NCI-H2029 treated with DMSO at 0.1 percent for 48 hours (cell line): ENCODE measurements at regions not wholly inside any gene's neighbourhood (a gene's known extent, or its start where the extent isn't known, plus 50 kb on each side); places are given as distances from the start of the nearest gene placed in this dataset.

Experiments
- DNase-seq: peaks from one replicate; lab custom pipeline; 2025; lab: John Stamatoyannopoulos, UW

DNA sequence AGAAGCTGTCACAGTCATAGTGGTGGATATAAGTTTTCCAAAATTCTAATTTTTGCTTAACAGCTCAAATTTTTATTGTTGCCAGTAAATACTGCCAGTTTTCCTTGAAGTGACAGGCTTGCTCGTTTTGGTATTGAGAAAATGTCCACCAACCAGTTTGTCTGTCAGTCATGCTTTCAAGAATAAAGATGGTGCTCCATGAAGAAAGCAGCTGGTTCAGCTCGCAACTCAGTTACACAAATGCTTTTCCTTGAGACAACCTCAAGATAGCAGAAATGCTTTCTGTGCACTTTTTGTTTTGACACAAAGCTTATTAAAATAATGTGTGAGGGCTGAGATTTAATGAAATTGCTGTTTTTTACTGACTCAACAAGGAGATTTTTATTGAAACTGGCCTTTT, 135.7 kb downstream of the LRRC70 start:
- no peak for DNase-seq

DNA sequence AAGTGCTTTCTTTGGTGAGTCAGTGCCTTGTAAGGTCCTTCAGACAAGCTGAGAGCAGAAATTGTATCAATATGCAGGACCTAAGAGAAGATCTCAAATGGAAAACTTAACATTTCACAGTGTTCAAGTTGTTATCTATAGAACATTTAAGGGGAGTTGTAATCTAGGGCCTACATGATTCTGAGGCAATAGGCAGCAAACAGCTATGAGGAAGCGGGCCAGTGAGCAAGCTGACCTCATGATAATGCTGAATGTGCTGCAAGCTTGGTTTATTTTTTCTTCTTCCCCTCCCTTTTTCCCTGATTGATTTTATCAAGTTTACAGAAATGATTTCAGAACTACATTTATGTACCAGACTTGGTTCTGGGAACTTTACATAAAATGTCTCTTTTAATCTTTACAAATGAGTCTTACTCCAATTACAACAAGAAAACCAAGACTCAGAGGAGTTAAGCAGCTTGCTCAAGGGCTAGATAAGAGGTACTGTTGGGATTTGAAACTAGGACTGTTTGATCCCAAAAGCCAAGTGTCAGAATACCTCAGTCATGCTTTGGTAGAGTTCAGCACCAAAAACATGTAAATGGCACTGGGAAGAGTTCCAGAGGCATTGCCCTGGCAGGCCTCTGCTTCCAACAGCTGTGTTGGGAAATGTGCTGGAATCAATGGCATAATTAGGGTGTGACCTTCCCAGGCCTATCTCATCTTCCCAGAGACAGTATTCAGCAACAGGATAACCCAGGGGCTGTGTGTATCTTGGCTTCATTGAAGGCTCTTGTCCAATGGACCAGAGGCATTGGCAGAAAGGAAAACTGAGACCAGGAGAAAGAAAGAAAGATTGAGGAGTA, 130.1 kb downstream of the LRRC70 start:
- DNase-seq = no peak

GRCh38 chr5:62707563-62707962, 128.9 kb downstream of the LRRC70 start:
- DNase-seq = no peak

DNA sequence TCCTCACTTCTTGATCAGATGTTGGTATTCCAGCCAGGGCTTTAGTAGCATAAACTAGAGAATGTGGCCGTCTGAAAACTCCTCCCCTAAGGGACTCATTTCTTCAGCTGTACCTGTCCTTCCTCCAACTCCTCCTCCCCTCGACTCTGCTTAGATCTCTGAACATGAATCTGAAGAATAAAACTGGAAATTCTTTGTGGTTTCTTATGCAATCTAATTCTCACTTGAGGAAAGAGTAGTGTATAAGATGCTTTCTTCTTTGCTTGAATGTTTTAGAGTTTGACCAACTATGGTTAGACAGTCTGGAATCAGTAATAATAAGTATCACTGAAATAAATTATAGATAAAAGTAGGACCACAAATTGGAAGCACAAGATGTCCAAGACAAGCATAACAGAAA, 128.5 kb downstream of the LRRC70 start:
- DNase-seq = no peak

DNA sequence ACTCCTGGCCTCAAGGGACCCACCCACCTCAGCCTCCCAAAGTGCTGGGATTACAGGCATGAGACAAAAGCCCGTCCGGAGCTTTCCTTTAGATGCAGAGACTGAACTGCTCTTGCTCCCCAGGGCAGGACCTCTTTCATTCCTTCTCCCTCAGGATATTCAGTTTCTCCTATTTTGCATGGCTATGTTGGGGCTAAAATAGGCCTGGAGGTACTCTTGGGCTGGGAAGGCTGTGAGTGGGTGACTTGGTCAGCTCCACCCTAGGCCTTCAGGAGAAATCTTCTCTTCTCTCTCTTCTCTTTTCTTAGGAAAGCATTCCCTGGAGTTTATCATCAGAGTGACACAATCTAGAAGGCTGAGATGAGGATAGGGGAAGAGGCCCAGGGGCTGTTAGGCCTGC, 126.4 kb downstream of the LRRC70 start:
- no peak for DNase-seq

- DNase-seq = no peak
Measured at GRCh38 chr5:62702126-62702525, 123.5 kb downstream of the LRRC70 start.

- DNase-seq = no peak
Measured at GRCh38 chr5:62701036-62701435, 122.4 kb downstream of the LRRC70 start.

DNA sequence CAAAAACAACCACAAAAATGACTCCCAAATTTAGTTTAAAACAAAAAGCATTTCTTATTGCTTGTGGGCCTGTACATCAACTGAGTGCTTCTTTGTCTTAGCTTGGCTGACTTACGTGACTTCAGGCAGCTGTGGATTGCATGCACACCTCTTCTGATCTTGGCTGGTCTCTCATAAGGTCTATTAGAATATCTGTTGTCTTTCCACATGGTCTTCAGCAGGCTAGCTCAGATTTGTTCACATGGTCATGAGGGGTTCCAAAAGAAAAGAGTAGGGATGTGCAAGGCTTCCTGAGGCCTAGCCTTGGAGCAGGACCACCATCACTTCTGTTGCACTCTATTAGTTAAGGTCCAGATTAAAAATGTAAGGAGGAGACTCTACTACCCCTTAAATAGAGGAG, 120.1 kb downstream of the LRRC70 start:
- DNase-seq = no peak

GRCh38 chr5:62695274-62695673, 116.7 kb downstream of the LRRC70 start:
- DNase-seq = no peak

GRCh38 chr5:62692946-62693713, 114.5 kb downstream of the LRRC70 start:
- no peak for DNase-seq

DNA sequence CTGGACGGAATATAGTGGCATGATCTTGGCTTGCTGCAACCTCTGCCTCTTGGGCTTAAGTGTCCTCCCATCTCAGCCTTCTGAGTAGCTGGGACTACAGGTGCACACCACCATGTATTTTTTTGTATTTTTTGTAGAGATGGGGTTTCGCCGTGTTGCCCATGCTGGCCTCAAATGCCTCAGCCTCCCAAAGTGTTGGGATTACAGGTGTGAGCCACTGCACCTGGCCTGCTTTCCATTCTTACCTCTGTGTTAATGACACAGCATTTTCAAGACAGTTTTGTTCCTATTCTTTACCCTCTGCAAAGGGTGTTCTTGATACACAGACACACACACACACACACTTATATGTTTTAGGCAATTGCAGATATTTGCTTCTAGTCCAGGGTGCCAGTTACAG, 113.3 kb downstream of the LRRC70 start:
- DNase-seq = no peak

DNA sequence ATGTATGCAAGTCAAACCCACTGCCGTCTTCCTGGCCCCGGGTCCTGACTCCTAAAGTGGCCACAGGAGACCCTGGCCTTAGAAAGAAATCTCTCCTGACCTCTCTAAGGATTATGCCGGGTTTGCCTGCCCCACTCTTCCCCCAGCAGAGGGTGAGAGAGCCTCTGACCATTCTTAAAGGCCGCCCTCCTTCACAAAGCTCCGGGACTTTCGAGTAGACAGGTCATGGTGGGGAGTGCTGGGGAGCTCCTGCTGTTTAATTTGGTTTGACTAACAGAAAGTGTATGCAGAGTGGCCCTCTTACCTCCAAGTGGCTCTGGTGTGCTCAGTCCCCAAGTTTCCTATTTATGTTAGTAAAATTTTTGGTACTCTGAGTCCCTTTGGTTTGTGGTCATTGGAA, 111.8 kb downstream of the LRRC70 start:
- no peak for DNase-seq

DNA sequence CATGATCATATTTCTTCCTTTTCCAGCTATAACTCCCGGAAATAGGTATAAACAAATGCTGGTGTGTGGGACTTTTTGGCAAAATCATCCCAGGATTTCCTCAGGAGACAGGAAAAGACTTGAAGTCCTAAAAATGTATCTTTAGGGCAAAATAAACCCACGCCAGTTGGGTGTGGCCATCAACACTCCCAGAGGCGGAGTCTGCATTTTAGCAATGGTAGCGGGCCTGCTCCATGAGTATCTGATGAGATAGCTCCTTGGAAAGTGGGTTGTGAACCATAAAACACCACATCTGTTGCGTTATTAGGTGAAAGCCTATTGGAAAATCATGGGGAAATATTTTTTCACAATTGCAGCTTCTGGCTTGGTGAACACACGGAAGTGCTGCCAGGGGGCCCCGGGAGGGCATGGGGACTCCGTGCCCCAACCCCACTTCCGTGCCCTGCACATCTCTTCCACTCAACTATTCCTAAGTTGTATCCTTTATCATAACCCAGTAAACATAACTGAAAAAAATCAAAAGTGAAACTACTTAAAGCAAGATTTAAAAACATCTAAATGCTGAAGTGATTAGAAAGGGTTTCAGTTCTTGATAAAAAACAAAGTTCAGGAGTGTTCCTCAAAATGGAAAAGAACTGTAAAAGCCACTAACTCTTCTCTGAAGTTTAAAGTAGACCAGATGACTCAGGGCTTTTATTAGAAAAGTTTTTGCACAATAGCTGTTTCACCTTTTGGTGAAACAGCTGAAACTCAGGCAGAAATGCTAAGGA, 111.2 kb downstream of the LRRC70 start:
- no peak for DNase-seq

DNA sequence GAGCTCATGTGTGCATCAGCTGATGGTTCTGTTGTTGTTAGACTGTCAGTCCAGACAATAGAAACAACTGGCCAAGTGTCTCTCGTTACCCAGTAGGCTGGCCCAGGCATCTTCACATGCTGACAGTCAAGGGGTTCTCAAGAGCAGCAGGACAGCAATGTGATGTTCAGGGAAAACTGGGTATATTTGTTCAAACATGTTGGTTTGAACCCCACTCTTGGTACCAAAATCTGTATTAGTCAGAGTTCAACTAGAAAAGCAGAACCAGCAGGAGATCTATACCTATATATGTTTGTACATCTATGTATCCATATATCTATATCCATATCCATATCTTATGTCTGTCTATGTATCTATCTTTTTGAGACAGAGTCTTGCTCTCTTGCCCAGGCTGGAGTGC, 108.1 kb downstream of the LRRC70 start:
- no peak for DNase-seq

DNA sequence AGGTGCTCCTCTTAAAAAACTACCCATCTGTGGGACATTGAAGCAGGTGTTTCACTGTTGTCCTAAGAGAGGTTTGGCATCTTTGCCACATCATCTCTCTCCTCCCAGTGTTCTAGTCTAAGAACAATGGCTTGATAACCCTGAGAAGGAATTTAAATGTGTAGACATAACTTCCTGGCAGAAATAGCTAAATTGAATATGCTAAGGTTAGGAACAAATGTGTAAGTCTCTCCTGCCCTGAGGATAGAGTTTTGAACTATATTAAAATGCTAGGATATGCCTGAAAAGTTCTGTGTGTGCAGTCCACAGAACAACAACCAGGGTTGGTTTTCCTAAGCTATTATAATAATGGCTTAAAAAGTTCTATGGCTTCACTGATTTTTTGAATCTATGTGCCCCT, 106.6 kb downstream of the LRRC70 start:
- DNase-seq = no peak

DNA sequence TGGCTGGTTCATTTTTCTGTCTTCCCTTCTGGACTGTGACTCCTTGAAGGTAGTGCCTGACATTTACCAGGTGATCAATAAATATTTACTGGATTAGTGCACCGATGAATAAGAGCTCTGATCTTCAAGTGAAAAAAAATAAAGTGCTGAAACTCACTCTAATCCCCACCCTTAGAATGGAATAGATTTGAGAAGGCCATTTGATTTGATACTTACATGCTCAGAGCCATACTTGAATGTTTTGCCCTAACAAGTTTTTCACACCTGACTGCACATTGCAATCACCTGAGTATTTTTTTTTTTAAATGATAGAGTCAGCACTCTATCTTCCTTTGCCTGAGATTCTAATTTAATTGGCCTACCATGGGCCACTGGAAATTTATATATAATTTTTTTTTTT, 105.7 kb downstream of the LRRC70 start:
- no peak for DNase-seq

DNA sequence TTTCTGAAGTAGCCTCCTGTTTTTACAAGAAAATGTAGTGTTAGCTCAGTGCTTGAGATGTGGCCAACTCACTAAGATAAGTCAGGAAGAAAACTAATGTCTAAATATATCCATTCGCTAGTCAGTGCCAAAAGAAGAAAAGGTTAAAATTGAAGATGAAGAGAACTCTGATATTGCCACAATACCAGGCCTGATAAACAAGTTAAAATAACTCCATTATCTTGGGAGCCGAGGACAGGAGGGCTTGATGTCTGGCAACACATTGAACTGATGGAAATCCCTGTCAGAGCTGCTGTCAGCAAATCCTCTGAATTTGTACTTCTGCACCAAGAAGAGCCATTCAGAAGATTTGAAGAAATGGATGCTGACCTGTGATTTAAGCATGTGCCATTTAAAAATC, 103.4 kb downstream of the LRRC70 start:
- DNase-seq = no peak

DNA sequence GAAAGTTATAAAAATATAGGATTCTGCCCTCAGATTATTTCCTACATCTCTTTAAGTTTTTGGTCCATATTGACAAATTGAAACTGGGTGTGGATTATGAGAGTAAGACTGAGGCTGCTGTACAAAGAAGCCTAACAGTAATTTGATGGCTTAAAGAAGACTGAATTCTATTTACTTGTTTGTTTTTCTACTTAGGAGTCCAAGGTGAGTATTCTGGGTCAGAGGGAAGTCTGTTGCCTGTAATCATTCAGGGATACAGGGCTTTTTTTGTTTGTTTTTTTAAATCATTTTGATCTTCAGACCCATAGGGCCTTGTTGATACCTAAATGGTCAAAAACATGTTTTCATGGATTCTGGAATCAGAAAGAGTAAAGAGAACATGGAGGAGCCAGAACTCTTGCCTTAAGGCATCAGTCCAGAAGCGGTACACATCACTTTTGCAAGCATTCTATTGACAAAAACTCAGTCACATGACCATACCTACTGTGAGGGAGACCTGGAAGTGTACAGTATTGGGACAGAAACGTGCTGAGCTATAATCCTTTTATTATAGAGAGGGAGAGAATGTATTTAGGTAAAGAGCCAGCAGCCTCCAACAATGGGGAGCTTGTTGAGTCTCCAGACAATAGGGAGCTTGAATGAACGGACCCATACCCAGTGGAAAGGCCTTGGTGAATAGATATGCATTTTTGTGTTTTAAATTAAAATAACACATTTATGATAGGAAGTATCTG, 102.7 kb downstream of the LRRC70 start:
- no peak for DNase-seq

DNA sequence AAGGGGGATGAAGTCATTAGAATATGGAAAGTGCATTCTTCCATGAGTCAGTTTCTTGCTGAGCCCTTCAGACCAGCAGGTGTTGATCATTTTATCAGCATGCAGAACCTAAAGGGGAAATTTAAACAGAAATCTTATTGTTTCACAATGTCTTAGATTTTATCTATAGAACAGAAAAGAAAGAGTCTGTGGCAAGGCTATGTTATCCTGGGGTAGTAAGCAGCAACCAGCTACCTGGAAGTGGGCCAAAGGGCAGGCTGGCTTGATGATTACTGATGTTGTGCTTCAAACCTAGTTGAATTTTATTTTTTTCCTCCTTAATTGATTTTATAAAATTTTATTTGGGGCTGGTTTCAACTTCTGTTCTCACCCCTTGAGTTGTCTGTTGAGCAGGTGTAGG, 101.5 kb downstream of the LRRC70 start:
- no peak for DNase-seq
